Mucosa of descending colon (tissue), 3 donors: ENCODE measurements at regions not wholly inside any gene's neighbourhood (a gene's known extent, or its start where the extent isn't known, plus 50 kb on each side); places are given as distances from the start of the nearest gene placed in this dataset.

Experiments
- ATAC-seq: fragments of 200-7000 bp; cut with Tn5 transposase; one replicate; pipeline ENCODE4 v1.9.1; 2020; ENCODE audit warnings: mild to moderate bottlenecking, moderate library complexity
- DNase-seq, 3 donors: peaks; one replicate each; pipeline ENCODE4 v3.0.0-alpha.2; 2020
- H3K36me3 ChIP-seq: fragments of 200-600 bp; one replicate; pipeline ENCODE4 v1.8.0; 2021; ENCODE audit warnings: low read depth, mild to moderate bottlenecking
- H3K4me1 ChIP-seq: fragments of 200-600 bp; one replicate; pipeline ENCODE4 v1.8.0; 2021; ENCODE audit warnings: low read depth, mild to moderate bottlenecking
- H3K4me3 ChIP-seq: fragments of 200-600 bp; one replicate; pipeline ENCODE4 v1.8.0; 2021; ENCODE audit warnings: mild to moderate bottlenecking
- H3K9me3 ChIP-seq: fragments of 200-600 bp; one replicate; pipeline ENCODE4 v1.8.0; 2021; ENCODE audit warnings: mild to moderate bottlenecking
- intact Hi-C, 2 donors: fragments of 100-400 bp; cut with DNase I in 1 of 2; cut with micrococcal nuclease in 1 of 2; formaldehyde crosslinking; loops; one replicate each; pipeline versions ENCODE4 v1.11.0 to v1.11.1; 2022; cut with DNase I, micrococcal nuclease
- TF ChIP-seq, protein P1 (sequence below): fragments of 200-600 bp; IDR thresholded peaks from one replicate; pipeline ENCODE4 v1.8.0; 2022; ENCODE audit warnings: antibody characterized with exemption, mild to moderate bottlenecking
- donor health status: DM: no; HTN: no; CAD: no; lungs with moderate emphysema.
- donor health status: DM: no; HTN: no; CAD: no.
- donor health status: DM: no; HTN: yes; CAD: no.

DNA sequence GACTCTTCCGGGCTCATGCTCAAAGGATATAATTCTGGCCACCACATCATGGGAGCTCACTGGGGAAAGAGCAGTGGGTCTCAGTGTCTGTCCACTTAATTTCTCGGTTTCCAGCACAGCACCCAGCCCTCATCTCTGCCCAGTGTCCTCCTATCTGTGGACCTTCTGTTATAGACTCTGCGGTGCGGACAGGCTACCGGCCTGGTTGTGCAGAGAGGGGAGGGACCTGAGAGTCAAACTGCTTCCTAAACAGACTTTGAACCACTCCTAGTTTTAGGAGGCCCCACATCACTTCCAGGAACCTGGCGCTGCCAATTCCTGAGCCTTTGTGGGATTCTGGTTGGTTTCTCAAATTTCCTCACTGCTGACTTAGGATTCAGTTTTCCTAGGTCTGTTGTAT is 59.8 kb upstream of the MED4 start:
- Histone ChIP-seq H3K9me3 (no peaks in the 10 kb centered on the region), H3K4me1 (no peaks in the 10 kb centered on the region), H3K36me3 (no peaks in the 10 kb centered on the region), H3K4me3 (no peak overlapping the region)
- DNase-seq = no peak
- ATAC-seq = no peak
- intact Hi-C loops = no loop called here
- TF ChIP-seq, protein P1, sequence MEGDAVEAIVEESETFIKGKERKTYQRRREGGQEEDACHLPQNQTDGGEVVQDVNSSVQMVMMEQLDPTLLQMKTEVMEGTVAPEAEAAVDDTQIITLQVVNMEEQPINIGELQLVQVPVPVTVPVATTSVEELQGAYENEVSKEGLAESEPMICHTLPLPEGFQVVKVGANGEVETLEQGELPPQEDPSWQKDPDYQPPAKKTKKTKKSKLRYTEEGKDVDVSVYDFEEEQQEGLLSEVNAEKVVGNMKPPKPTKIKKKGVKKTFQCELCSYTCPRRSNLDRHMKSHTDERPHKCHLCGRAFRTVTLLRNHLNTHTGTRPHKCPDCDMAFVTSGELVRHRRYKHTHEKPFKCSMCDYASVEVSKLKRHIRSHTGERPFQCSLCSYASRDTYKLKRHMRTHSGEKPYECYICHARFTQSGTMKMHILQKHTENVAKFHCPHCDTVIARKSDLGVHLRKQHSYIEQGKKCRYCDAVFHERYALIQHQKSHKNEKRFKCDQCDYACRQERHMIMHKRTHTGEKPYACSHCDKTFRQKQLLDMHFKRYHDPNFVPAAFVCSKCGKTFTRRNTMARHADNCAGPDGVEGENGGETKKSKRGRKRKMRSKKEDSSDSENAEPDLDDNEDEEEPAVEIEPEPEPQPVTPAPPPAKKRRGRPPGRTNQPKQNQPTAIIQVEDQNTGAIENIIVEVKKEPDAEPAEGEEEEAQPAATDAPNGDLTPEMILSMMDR = no peak

DNA sequence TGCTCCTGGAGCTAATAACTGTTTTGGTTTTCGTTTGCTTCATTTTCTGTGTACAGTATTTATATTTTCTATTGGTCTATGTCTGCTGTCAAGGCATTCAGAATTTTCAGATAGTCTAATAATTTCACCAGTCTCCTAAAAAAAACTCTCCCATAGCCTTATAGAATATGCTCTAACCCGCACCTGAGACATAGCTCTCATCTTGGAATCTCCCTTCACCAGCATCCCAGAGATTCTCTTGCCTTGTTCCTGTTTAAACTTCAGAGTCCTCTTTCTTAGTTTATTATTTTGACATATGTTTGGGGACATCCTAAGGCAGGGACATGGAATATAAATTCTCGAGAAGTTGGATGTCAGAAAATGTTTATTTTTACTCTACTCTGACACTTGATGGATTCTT is 58.3 kb upstream of the MED4 start:
- intact Hi-C loops = no loop called here
- no peaks in the 10 kb centered on the region for H3K4me1 ChIP-seq
- ATAC-seq = no peak
- H3K4me3 ChIP-seq = no peak overlapping the region
- TF ChIP-seq, protein P1 = no peak
- H3K36me3 ChIP-seq = no peaks in the 10 kb centered on the region
- H3K9me3 ChIP-seq = no peaks in the 10 kb centered on the region
- no peak for DNase-seq

DNA sequence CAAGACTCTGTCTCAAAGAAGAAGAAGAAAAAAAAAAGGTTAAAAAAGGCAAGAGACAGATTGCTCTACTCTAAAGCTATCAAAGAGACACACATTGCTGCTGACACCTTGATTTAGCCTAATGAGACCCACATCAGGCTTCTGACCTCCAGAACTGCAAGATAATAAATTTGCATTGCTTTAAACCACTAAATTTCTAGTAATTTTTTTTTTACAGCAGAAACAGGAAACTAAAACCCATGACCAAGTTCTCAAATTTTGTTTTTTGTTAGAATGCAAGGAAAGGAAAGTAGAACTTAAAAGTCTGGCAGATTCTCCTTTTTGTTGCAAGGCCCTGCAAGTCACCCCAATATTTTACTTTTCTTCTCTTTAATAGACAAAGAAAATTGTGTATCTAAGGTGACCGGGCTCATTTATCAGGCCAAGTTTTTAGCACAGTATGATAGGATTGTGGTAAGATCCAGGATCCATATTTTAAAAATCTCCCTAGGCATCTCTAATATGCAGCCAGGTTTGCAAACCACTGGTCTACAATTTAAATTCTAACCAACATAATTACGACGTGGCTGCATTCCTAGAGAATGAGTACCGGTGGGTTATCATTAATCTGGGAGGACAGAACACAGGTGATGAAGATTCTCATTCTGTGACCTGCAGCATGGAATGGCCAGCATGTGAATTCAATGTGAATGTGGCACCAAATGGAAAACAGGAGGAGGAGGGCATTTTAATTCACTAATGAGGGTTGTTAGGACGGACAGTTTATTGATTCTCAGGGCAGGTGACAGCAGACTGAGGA is 56.7 kb upstream of the MED4 start:
- TF ChIP-seq, protein P1 = no peak
- intact Hi-C loops = no loop called here
- Histone ChIP-seq H3K4me1 (no peaks in the 10 kb centered on the region), H3K4me3 (no peak overlapping the region), H3K36me3 (no peaks in the 10 kb centered on the region), H3K9me3 (no peaks in the 10 kb centered on the region)
- DNase-seq = no peak
- ATAC-seq = no peak

DNA sequence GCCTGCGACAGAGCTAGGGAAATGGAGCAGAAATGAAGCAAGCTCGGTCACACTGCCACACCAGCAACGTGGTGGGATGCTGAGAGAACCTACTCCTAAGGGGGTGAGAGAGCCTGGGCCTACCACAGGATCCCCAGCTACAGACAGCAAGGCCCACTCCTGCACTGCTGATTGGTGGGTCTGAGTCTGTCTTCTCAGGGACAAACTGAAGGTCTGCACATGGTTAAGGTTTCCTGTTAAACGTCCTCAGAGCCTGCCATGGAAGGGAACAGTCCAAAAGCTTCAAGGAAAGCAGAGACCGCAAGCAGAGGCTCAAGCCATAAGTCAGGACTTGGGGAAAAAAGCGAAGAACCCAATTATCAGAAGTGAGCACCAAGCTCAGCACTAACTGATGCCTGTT is 53.5 kb upstream of the MED4 start:
- no peaks in the 10 kb centered on the region for H3K36me3 ChIP-seq
- no peaks in the 10 kb centered on the region for H3K9me3 ChIP-seq
- ATAC-seq (no peak), DNase-seq (no peak)
- TF ChIP-seq, protein P1 = no peak
- H3K4me3 ChIP-seq = no peak overlapping the region
- no peaks in the 10 kb centered on the region for H3K4me1 ChIP-seq
- intact Hi-C loops = no loop called here

DNA sequence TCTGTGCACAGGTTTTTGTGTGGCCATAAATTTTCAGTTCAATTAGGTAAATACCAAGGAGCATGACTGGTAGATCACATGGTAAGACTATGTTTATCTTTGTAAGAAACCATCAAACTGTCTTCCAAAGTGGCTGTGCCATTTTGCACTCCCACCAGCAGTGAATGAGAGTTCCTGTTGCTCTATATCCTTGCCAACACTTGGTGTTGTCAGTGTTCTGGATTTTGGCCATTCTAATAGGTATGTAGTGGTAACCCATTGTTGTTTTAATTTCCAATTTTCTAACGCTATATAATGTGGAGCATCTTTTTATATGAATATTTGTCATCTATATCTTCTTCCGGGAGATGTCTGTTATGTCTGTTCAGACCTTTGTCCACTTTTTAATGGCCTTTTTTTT is 51.7 kb upstream of the MED4 start:
- DNase-seq (no peak), ATAC-seq (no peak)
- Histone ChIP-seq H3K4me3 (no peak overlapping the region), H3K4me1 (no peaks in the 10 kb centered on the region), H3K36me3 (no peaks in the 10 kb centered on the region), H3K9me3 (no peaks in the 10 kb centered on the region)
- intact Hi-C loops = no loop called here
- TF ChIP-seq, protein P1 = no peak
